CD8-positive, alpha-beta memory T cell (primary cell): ENCODE measurements at regions not wholly inside any gene's neighbourhood (a gene's known extent, or its start where the extent isn't known, plus 50 kb on each side); places are given as distances from the start of the nearest gene placed in this dataset.

ENCODE experiments used
- CTCF ChIA-PET: fragments of 350-600 bp; sonication (Branson Sonifier 250); formaldehyde crosslinking; loops from one replicate; lab custom pipeline; 2021; ENCODE audit warnings: antibody characterized with exemption; lab: Charles Lee
- POLR2A ChIA-PET: fragments of 350-600 bp; sonication (Branson Sonifier 250); formaldehyde crosslinking; loops from one replicate; lab custom pipeline; 2021; ENCODE audit warnings: antibody characterized with exemption; lab: Charles Lee
- DNase-seq, 5 donors: peaks; one replicate each; pipeline versions ENCODE4 v3.0.0 to v3.0.0-alpha.2; 2020 to 2022; ENCODE audit warnings: mixed read lengths in 1 of 5
- H3K27ac ChIP-seq: one replicate; pipeline ENCODE4 v1.7.0; 2013; ENCODE audit warnings: low read depth, mild to moderate bottlenecking, low read length, moderate library complexity
- H3K27me3 ChIP-seq: 2 replicates; pipeline ENCODE4 v1.7.0; 2013; ENCODE audit warnings: low read length, mild to moderate bottlenecking; ENCODE audit not compliant: insufficient read depth, poor library complexity, severe bottlenecking
- H3K36me3 ChIP-seq: 2 replicates; pipeline ENCODE4 v1.7.0; 2013; ENCODE audit warnings: mild to moderate bottlenecking, low read length, moderate library complexity; ENCODE audit not compliant: insufficient read depth
- H3K4me1 ChIP-seq: 2 replicates; pipeline ENCODE4 v1.7.0; 2013; ENCODE audit warnings: mild to moderate bottlenecking, low read length, moderate library complexity; ENCODE audit not compliant: insufficient read depth
- H3K4me3 ChIP-seq: 2 replicates; pipeline ENCODE4 v1.7.0; 2013; ENCODE audit warnings: mild to moderate bottlenecking, low read length
- H3K9me3 ChIP-seq: 2 replicates; pipeline ENCODE4 v1.7.0; 2013; ENCODE audit warnings: mild to moderate bottlenecking, low read length
- H3K27ac Mint-ChIP-seq, 8 donors: one replicate each; pipeline ENCODE4 v1.8.0; 2020 to 2021; ENCODE audit warnings: mixed read lengths in 8 of 8, mild to moderate bottlenecking in 6 of 8, inconsistent platforms in 3 of 8, moderate library complexity in 3 of 8
- H3K27me3 Mint-ChIP-seq, 2 donors: one replicate each; pipeline ENCODE4 v1.8.0; 2020 to 2021; ENCODE audit warnings: mixed read lengths in 2 of 2, mild to moderate bottlenecking in 1 of 2, moderate library complexity in 1 of 2
- H3K36me3 Mint-ChIP-seq, 3 donors: one replicate each; pipeline ENCODE4 v1.8.0; 2020 to 2021; ENCODE audit warnings: mixed read lengths in 3 of 3, inconsistent platforms in 1 of 3, mild to moderate bottlenecking in 1 of 3
- H3K4me1 Mint-ChIP-seq, 3 donors: one replicate each; pipeline ENCODE4 v1.8.0; 2020 to 2021; ENCODE audit warnings: mixed read lengths in 3 of 3, inconsistent platforms in 1 of 3, mild to moderate bottlenecking in 1 of 3
- H3K4me3 Mint-ChIP-seq, 7 donors: one replicate each; pipeline ENCODE4 v1.8.0; 2020 to 2021; ENCODE audit warnings: mixed read lengths in 7 of 7, mild to moderate bottlenecking in 6 of 7, moderate library complexity in 4 of 7, inconsistent platforms in 2 of 7
- H3K9me3 Mint-ChIP-seq, 5 donors: one replicate each; pipeline ENCODE4 v1.8.0; 2020 to 2022; ENCODE audit warnings: mixed read lengths in 5 of 5, mild to moderate bottlenecking in 3 of 5, moderate library complexity in 2 of 5, inconsistent platforms in 1 of 5

DNA sequence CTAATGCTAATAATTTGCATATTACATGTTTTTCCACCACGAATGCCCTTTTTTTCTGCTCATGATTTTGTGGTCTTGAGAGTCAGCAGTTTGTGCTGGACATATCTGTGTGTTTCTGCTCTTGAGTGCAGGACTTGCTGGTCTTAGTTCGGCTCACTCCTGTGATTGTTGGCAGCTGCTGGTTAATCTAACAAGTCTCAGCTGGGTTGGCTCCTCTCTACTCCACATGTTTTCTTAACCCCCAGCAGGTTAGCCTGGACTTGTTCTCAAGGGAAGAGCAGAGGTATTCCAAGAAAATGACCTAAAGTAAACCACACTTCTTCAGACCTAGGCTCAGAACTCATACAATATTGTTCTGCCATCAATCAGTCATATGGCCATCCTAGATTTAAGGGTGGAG lies 1238.9 kb downstream of the XPNPEP1 start:
- no peaks in the 10 kb centered on the region for H3K9me3 ChIP-seq
- no peaks in the 10 kb centered on the region for H3K4me1 ChIP-seq
- ChIA-PET POLR2A (no interaction called here), CTCF (no interaction called here)
- no peaks in the 10 kb centered on the region for H3K36me3 Mint-ChIP-seq
- no peak for DNase-seq
- no peaks in the 10 kb centered on the region for H3K27me3 ChIP-seq
- H3K36me3 ChIP-seq: no peaks in the 10 kb centered on the region
- no peak overlapping the region for H3K27ac Mint-ChIP-seq
- no peak overlapping the region for H3K4me3 Mint-ChIP-seq
- H3K4me3 ChIP-seq: no peak overlapping the region
- no peak overlapping the region for H3K27ac ChIP-seq
- H3K4me1 Mint-ChIP-seq: no peaks in the 10 kb centered on the region
- H3K27me3 Mint-ChIP-seq: no peaks in the 10 kb centered on the region
- peaks cover 0 to 19% (median 6%) of the 10 kb centered on the region in 5 donors for H3K9me3 Mint-ChIP-seq

DNA sequence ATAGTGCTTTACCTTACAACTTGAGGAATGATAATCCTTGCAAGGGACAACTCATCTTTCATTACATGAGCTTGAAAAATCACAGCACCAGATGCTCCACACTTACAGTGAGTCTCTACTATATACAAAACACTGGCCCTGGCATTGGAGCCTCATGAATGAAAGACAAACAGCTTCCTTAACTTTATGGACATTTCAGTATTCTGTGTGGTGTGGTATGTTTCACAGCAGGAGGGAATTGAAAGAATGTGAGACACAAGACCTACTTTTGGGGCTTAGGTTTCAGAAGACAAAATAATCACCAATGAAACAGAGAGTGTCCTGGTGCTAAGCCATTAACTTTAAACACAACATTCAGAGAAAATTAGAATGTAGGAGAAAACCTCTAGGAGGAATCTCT lies 1249.6 kb downstream of the XPNPEP1 start:
- H3K36me3 Mint-ChIP-seq: peaks cover 0 to 2% (median 0%) of the 10 kb centered on the region in 3 donors
- no peak overlapping the region for H3K4me3 Mint-ChIP-seq
- no peaks in the 10 kb centered on the region for H3K27me3 ChIP-seq
- no peaks in the 10 kb centered on the region for H3K27me3 Mint-ChIP-seq
- CTCF ChIA-PET: no interaction called here
- H3K27ac ChIP-seq: no peak overlapping the region
- no peaks in the 10 kb centered on the region for H3K36me3 ChIP-seq
- H3K27ac Mint-ChIP-seq: no peak overlapping the region
- H3K4me1 ChIP-seq: no peaks in the 10 kb centered on the region
- DNase-seq: no peak
- peaks cover 0 to 13% (median 2%) of the 10 kb centered on the region in 5 donors for H3K9me3 Mint-ChIP-seq
- H3K9me3 ChIP-seq: no peaks in the 10 kb centered on the region
- H3K4me3 ChIP-seq: no peak overlapping the region
- no peaks in the 10 kb centered on the region for H3K4me1 Mint-ChIP-seq
- POLR2A ChIA-PET: no interaction called here

DNA sequence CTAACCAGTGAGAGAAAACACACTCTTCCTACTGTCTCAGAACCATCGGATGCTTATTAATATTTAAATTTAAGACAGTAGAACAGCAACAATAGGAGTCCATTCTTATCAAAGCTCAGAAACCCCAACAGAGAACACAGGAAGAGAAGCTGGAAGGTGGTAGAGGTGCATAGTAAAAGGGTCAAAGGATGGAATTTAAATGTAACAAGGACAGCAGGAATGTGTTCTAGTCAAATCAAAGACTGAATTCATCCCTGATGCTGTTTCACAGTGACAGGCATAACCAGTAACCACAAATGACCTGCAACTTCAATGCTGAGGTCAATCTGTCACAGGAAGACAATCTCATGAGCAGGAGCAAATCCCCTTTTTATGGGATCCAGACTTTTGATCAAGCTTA lies 1259.7 kb downstream of the XPNPEP1 start:
- Histone ChIP-seq H3K36me3 (no peaks in the 10 kb centered on the region), H3K4me3 (no peak overlapping the region), H3K27me3 (no peaks in the 10 kb centered on the region), H3K9me3 (no peaks in the 10 kb centered on the region), H3K27ac (no peak overlapping the region), H3K4me1 (no peaks in the 10 kb centered on the region)
- no peak for DNase-seq
- H3K27ac Mint-ChIP-seq: no peak overlapping the region
- H3K36me3 Mint-ChIP-seq: no peaks in the 10 kb centered on the region
- no peaks in the 10 kb centered on the region for H3K4me1 Mint-ChIP-seq
- H3K27me3 Mint-ChIP-seq: no peaks in the 10 kb centered on the region
- CTCF ChIA-PET: no interaction called here
- H3K4me3 Mint-ChIP-seq: no peak overlapping the region
- peaks cover 2 to 30% (median 8%) of the 10 kb centered on the region in 5 donors for H3K9me3 Mint-ChIP-seq
- POLR2A ChIA-PET: no interaction called here

- Histone ChIP-seq H3K4me1 (no peaks in the 10 kb centered on the region), H3K4me3 (no peak overlapping the region), H3K27ac (no peak overlapping the region), H3K27me3 (no peaks in the 10 kb centered on the region), H3K9me3 (no peaks in the 10 kb centered on the region), H3K36me3 (no peaks in the 10 kb centered on the region)
- Mint-ChIP-seq H3K27me3 (no peaks in the 10 kb centered on the region), H3K4me3 (no peak overlapping the region), H3K4me1 (no peaks in the 10 kb centered on the region), H3K36me3 (no peaks in the 10 kb centered on the region), H3K9me3 (peaks cover 2 to 30% (median 8%) of the 10 kb centered on the region in 5 donors), H3K27ac (no peak overlapping the region)
- CTCF ChIA-PET: no interaction called here
- POLR2A ChIA-PET: no interaction called here
- no peak for DNase-seq
These were observed 1260.3 kb downstream of the XPNPEP1 start for GRCh38 chr10:108662975-108663374.

- H3K27me3 Mint-ChIP-seq: peaks cover 0 to 1% of the 10 kb centered on the region in 2 donors
- no peak overlapping the region for H3K4me3 Mint-ChIP-seq
- no peaks in the 10 kb centered on the region for H3K4me1 Mint-ChIP-seq
These were observed 1268.3 kb downstream of the XPNPEP1 start for GRCh38 chr10:108655057-108655456.

GRCh38 chr10:108653531-108653930 lies 1269.8 kb downstream of the XPNPEP1 start:
- ChIA-PET CTCF (no interaction called here), POLR2A (no interaction called here)
- H3K27me3 Mint-ChIP-seq: peaks cover 0 to 1% of the 10 kb centered on the region in 2 donors
- no peaks in the 10 kb centered on the region for H3K27me3 ChIP-seq
- H3K9me3 Mint-ChIP-seq: peaks cover 2 to 11% (median 6%) of the 10 kb centered on the region in 5 donors
- no peaks in the 10 kb centered on the region for H3K4me1 Mint-ChIP-seq
- H3K36me3 Mint-ChIP-seq: no peaks in the 10 kb centered on the region
- H3K4me3 ChIP-seq: no peak overlapping the region
- no peaks in the 10 kb centered on the region for H3K4me1 ChIP-seq
- H3K36me3 ChIP-seq: no peaks in the 10 kb centered on the region
- no peak overlapping the region for H3K27ac ChIP-seq
- H3K4me3 Mint-ChIP-seq: no peak overlapping the region
- no peak overlapping the region for H3K27ac Mint-ChIP-seq
- DNase-seq: no peak
- no peaks in the 10 kb centered on the region for H3K9me3 ChIP-seq

More at GRCh38 chr10:108655057-108655456, 1268.3 kb downstream of the XPNPEP1 start:
- H3K4me1 ChIP-seq: no peaks in the 10 kb centered on the region
- Mint-ChIP-seq H3K27ac (no peak overlapping the region), H3K36me3 (no peaks in the 10 kb centered on the region), H3K9me3 (peaks cover 2 to 21% (median 10%) of the 10 kb centered on the region in 5 donors)
- no peaks in the 10 kb centered on the region for H3K27me3 ChIP-seq
- ChIA-PET CTCF (no interaction called here), POLR2A (no interaction called here)
- H3K4me3 ChIP-seq: no peak overlapping the region
- DNase-seq: no peak
- H3K36me3 ChIP-seq: no peaks in the 10 kb centered on the region
- no peaks in the 10 kb centered on the region for H3K9me3 ChIP-seq
- H3K27ac ChIP-seq: no peak overlapping the region

GRCh38 chr10:108639010-108639409 lies 1284.3 kb downstream of the XPNPEP1 start:
- Histone ChIP-seq H3K4me1 (no peaks in the 10 kb centered on the region), H3K9me3 (no peaks in the 10 kb centered on the region), H3K36me3 (no peaks in the 10 kb centered on the region), H3K27me3 (no peaks in the 10 kb centered on the region), H3K27ac (no peak overlapping the region), H3K4me3 (no peak overlapping the region)
- no peak overlapping the region for H3K4me3 Mint-ChIP-seq
- no peak for DNase-seq
- no peak overlapping the region for H3K27ac Mint-ChIP-seq
- no peaks in the 10 kb centered on the region for H3K36me3 Mint-ChIP-seq
- ChIA-PET CTCF (no interaction called here), POLR2A (no interaction called here)
- no peaks in the 10 kb centered on the region for H3K4me1 Mint-ChIP-seq
- peaks cover 7 to 37% (median 17%) of the 10 kb centered on the region in 5 donors for H3K9me3 Mint-ChIP-seq
- no peaks in the 10 kb centered on the region for H3K27me3 Mint-ChIP-seq

- CTCF ChIA-PET: no interaction called here
- Histone ChIP-seq H3K9me3 (no peaks in the 10 kb centered on the region), H3K4me3 (no peak overlapping the region), H3K27me3 (no peaks in the 10 kb centered on the region), H3K4me1 (no peaks in the 10 kb centered on the region), H3K27ac (no peak overlapping the region), H3K36me3 (no peaks in the 10 kb centered on the region)
- H3K27ac Mint-ChIP-seq: no peak overlapping the region
- POLR2A ChIA-PET: no interaction called here
- H3K9me3 Mint-ChIP-seq: peaks cover 7 to 41% (median 18%) of the 10 kb centered on the region in 5 donors
- H3K36me3 Mint-ChIP-seq: no peaks in the 10 kb centered on the region
- no peak overlapping the region for H3K4me3 Mint-ChIP-seq
- no peaks in the 10 kb centered on the region for H3K27me3 Mint-ChIP-seq
- H3K4me1 Mint-ChIP-seq: no peaks in the 10 kb centered on the region
- DNase-seq: no peak
These were observed 1285.1 kb downstream of the XPNPEP1 start for GRCh38 chr10:108638225-108638624.

GRCh38 chr10:108633046-108633445 lies 1290.3 kb downstream of the XPNPEP1 start:
- H3K27me3 ChIP-seq: no peaks in the 10 kb centered on the region
- no peak for DNase-seq
- Mint-ChIP-seq H3K27me3 (no peaks in the 10 kb centered on the region), H3K36me3 (no peaks in the 10 kb centered on the region), H3K27ac (no peak overlapping the region), H3K4me3 (no peak overlapping the region), H3K4me1 (no peaks in the 10 kb centered on the region), H3K9me3 (peaks cover 2 to 33% (median 11%) of the 10 kb centered on the region in 5 donors)
- H3K27ac ChIP-seq: no peak overlapping the region
- CTCF ChIA-PET: no interaction called here
- no peaks in the 10 kb centered on the region for H3K36me3 ChIP-seq
- H3K4me3 ChIP-seq: no peak overlapping the region
- H3K4me1 ChIP-seq: no peaks in the 10 kb centered on the region
- H3K9me3 ChIP-seq: no peaks in the 10 kb centered on the region
- POLR2A ChIA-PET: no interaction called here
